ENCODE measurements at regions not wholly inside any gene's neighbourhood (a gene's known extent, or its start where the extent isn't known, plus 50 kb on each side); places are given as distances from the start of the nearest gene placed in this dataset.

DNA sequence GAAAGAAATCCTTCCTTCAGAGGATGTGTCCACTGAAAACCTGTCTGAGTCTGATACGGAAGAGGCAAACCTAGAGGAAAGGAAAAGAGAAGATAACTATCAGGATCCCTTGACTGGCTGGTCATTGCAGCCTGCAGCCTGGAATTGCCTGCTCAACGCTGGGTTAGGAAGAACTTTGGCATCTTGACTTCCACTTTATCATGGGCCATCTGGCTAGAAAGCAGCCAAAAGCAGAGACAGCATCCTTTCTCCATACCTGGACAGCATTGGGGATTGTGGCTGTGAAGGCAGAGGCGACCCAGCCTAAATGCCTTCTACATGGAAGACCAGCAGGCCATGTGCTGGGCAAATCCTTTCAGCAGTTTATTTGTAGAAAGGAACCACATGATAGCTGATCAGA, 58.7 kb upstream of the PTPN3 start (continued):
- TF ChIP-seq, protein P1, sequence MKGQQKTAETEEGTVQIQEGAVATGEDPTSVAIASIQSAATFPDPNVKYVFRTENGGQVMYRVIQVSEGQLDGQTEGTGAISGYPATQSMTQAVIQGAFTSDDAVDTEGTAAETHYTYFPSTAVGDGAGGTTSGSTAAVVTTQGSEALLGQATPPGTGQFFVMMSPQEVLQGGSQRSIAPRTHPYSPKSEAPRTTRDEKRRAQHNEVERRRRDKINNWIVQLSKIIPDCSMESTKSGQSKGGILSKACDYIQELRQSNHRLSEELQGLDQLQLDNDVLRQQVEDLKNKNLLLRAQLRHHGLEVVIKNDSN (IDR thresholded peaks at IDR 0.05; ENCODE audit: borderline replicate concordance, extremely low read length, insufficient read depth, low read depth, low read length): no peak

DNA sequence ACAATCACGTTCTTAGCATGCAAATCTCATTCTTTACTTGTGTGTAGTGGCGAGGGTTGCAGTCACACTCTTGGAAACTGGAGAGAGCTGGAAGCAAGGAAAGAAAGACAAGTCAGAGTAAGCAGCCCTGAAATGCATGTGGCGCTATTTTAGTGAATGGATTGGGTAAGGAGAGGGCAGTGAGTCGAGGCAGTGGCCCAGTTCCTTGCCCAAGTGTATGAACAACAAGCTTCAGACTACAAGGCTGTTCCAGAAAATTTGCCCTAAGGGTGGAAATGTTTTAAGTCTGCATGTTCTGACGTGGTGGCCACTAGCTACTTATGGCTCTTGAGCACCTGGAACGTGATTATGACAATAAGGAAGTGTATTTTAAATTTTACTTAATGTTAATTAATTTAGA, 59.4 kb upstream of the PTPN3 start:
- no peaks in the 10 kb centered on the region for H3K36me3 ChIP-seq (ENCODE audit: control insufficient read depth in 2 of 2, insufficient read depth in 2 of 2, low read length in 1 of 2)
- intact Hi-C loops (cut with micrococcal nuclease; ENCODE audit: unreplicated experiment) (no loop called here), in situ Hi-C loops (cut with MboI) (no loop called here)
- H3K4me1 ChIP-seq (ENCODE audit: control insufficient read depth, insufficient read depth, low read length): no peaks in the 10 kb centered on the region
- H3K9ac ChIP-seq (ENCODE audit: control insufficient read depth, insufficient read depth, low read length): no peak overlapping the region
- no peak for DNase-seq (ENCODE audit: low read depth, low spot score)
- no peaks in the 10 kb centered on the region for H4K20me1 ChIP-seq (ENCODE audit: control insufficient read depth, insufficient read depth)
- H3K27ac ChIP-seq (ENCODE audit: control insufficient read depth, insufficient read depth): no peak overlapping the region
- ATAC-seq: no peak
- H3K27me3 ChIP-seq (replicated peaks in 1 of 2; ENCODE audit: control insufficient read depth in 2 of 2, insufficient read depth in 2 of 2, low read length in 1 of 2): peaks cover 0 to 7% of the 10 kb centered on the region in 2 experiments; a peak in 2 of 4 replicates
- no peak overlapping the region for H2AFZ ChIP-seq (ENCODE audit: control insufficient read depth, low read depth, low read length)
- POLR2A ChIA-PET: no interaction called here
- no peak overlapping the region for H3K4me3 ChIP-seq
- no peaks in the 10 kb centered on the region for H3K9me3 ChIP-seq (replicated peaks; ENCODE audit: control insufficient read depth, insufficient read depth, low read length)
- WGBS (ENCODE audit: insufficient coverage, insufficient replicate concordance, low lambda C conversion rate, missing lambda C conversion rate): 9% methylated on average over 6 of the region's 6 CpGs
- CTCF ChIA-PET: interaction anchor here (0.8 kb wide), 1 partner anchor 14 kb away, joined by 4 read pairs; no protein-coding TSS in a partner anchor
- RAD21 ChIA-PET (ENCODE audit: unreplicated experiment): no interaction called here
- H3K4me2 ChIP-seq (ENCODE audit: control insufficient read depth, insufficient read depth): no peak overlapping the region
- H3K79me2 ChIP-seq (ENCODE audit: control insufficient read depth, insufficient read depth, low read length): no peaks in the 10 kb centered on the region
- BruUV-seq (replicated peaks): no TSS peak
- SMC1A ChIA-PET (ENCODE audit: uncharacterized antibody, unreplicated experiment): no interaction called here
- FAIRE-seq: no peak
- TF ChIP-seq, protein P2, sequence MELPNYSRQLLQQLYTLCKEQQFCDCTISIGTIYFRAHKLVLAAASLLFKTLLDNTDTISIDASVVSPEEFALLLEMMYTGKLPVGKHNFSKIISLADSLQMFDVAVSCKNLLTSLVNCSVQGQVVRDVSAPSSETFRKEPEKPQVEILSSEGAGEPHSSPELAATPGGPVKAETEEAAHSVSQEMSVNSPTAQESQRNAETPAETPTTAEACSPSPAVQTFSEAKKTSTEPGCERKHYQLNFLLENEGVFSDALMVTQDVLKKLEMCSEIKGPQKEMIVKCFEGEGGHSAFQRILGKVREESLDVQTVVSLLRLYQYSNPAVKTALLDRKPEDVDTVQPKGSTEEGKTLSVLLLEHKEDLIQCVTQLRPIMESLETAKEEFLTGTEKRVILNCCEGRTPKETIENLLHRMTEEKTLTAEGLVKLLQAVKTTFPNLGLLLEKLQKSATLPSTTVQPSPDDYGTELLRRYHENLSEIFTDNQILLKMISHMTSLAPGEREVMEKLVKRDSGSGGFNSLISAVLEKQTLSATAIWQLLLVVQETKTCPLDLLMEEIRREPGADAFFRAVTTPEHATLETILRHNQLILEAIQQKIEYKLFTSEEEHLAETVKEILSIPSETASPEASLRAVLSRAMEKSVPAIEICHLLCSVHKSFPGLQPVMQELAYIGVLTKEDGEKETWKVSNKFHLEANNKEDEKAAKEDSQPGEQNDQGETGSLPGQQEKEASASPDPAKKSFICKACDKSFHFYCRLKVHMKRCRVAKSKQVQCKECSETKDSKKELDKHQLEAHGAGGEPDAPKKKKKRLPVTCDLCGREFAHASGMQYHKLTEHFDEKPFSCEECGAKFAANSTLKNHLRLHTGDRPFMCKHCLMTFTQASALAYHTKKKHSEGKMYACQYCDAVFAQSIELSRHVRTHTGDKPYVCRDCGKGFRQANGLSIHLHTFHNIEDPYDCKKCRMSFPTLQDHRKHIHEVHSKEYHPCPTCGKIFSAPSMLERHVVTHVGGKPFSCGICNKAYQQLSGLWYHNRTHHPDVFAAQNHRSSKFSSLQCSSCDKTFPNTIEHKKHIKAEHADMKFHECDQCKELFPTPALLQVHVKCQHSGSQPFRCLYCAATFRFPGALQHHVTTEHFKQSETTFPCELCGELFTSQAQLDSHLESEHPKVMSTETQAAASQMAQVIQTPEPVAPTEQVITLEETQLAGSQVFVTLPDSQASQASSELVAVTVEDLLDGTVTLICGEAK (IDR thresholded peaks at IDR 0.05; ENCODE audit: borderline replicate concordance): no peak
- TF ChIP-seq POLR2AphosphoS2 (IDR thresholded peaks at IDR 0.05; ENCODE audit: low read depth, low read length) (no peak), IRF4 (IDR thresholded peaks at IDR 0.05; ENCODE audit: low read depth, low read length) (no peak), NFIC (IDR thresholded peaks at IDR 0.05; ENCODE audit: low read depth, low read length) (no peak), NFYA (IDR thresholded peaks at IDR 0.05; ENCODE audit: borderline replicate concordance, low read depth, low read length) (no peak), MTA3 (IDR thresholded peaks at IDR 0.05; ENCODE audit: borderline replicate concordance, low read length) (no peak), KDM1A (IDR thresholded peaks at IDR 0.05; ENCODE audit: borderline replicate concordance) (no peak), BACH1 (IDR thresholded peaks at IDR 0.05; ENCODE audit: borderline replicate concordance) (no peak), ATF7 (IDR thresholded peaks at IDR 0.05; ENCODE audit: low read depth) (no peak), TAF1 (IDR thresholded peaks at IDR 0.05; ENCODE audit: borderline replicate concordance, low read depth, low read length) (no peak), LARP7 (IDR thresholded peaks at IDR 0.05) (no peak), TCF7 (IDR thresholded peaks at IDR 0.05; ENCODE audit: borderline replicate concordance) (no peak)
- TF ChIP-seq, protein P3, sequence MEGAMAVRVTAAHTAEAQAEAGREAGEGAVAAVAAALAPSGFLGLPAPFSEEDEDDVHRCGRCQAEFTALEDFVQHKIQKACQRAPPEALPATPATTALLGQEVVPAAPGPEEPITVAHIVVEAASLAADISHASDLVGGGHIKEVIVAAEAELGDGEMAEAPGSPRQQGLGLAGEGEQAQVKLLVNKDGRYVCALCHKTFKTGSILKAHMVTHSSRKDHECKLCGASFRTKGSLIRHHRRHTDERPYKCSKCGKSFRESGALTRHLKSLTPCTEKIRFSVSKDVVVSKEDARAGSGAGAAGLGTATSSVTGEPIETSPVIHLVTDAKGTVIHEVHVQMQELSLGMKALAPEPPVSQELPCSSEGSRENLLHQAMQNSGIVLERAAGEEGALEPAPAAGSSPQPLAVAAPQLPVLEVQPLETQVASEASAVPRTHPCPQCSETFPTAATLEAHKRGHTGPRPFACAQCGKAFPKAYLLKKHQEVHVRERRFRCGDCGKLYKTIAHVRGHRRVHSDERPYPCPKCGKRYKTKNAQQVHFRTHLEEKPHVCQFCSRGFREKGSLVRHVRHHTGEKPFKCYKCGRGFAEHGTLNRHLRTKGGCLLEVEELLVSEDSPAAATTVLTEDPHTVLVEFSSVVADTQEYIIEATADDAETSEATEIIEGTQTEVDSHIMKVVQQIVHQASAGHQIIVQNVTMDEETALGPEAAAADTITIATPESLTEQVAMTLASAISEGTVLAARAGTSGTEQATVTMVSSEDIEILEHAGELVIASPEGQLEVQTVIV (IDR thresholded peaks at IDR 0.05; ENCODE audit: borderline replicate concordance, partially characterized antibody): no peak
